Ascending aorta (tissue), 2 donors: ENCODE measurements at regions not wholly inside any gene's neighbourhood (a gene's known extent, or its start where the extent isn't known, plus 50 kb on each side); places are given as distances from the start of the nearest gene placed in this dataset.

Source experiments
- DNase-seq, 2 donors: peaks; one replicate each; pipeline ENCODE4 v3.0.0-alpha.2; 2019; ENCODE audit warnings: low spot score in 2 of 2
- H3K27ac ChIP-seq, 2 donors: fragments of 200-600 bp; sonication (generic); one replicate each; pipeline ENCODE4 v1.5.1; 2016 to 2017; ENCODE audit warnings: mild to moderate bottlenecking in 1 of 2
- H3K27me3 ChIP-seq: fragments of 200-600 bp; sonication (generic); one replicate; pipeline ENCODE4 v1.5.1; 2017
- H3K36me3 ChIP-seq, 2 donors: fragments of 200-600 bp; sonication (generic); one replicate each; pipeline ENCODE4 v1.5.1; 2016
- H3K4me1 ChIP-seq, 2 donors: fragments of 200-600 bp; sonication (generic); one replicate each; pipeline ENCODE4 v1.5.1; 2016 to 2017; ENCODE audit warnings: mild to moderate bottlenecking in 1 of 2
- H3K4me3 ChIP-seq, 2 donors: fragments of 200-600 bp; sonication (generic); one replicate each; pipeline ENCODE4 v1.5.1; 2016 to 2017; ENCODE audit warnings: mild to moderate bottlenecking in 1 of 2
- H3K9me3 ChIP-seq, 2 donors: fragments of 200-600 bp; sonication (generic); one replicate each; pipeline ENCODE4 v1.5.1; 2016
- intact Hi-C: fragments of 100-400 bp; cut with DNase I; formaldehyde crosslinking; loops from one replicate; pipeline ENCODE4 v1.15.1; 2023
- TF ChIP-seq, protein P1 (sequence below), 3 experiments: fragments of 200-600 bp in 2 of 3; fragments of 450-650 bp in 1 of 3; sonication (generic) in 2 of 3; IDR thresholded peaks; one replicate each; pipeline ENCODE4 v1.5.1; 2016 to 2019; ENCODE audit warnings: antibody characterized with exemption in 3 of 3, mild to moderate bottlenecking in 1 of 3, moderate library complexity in 1 of 3

DNA sequence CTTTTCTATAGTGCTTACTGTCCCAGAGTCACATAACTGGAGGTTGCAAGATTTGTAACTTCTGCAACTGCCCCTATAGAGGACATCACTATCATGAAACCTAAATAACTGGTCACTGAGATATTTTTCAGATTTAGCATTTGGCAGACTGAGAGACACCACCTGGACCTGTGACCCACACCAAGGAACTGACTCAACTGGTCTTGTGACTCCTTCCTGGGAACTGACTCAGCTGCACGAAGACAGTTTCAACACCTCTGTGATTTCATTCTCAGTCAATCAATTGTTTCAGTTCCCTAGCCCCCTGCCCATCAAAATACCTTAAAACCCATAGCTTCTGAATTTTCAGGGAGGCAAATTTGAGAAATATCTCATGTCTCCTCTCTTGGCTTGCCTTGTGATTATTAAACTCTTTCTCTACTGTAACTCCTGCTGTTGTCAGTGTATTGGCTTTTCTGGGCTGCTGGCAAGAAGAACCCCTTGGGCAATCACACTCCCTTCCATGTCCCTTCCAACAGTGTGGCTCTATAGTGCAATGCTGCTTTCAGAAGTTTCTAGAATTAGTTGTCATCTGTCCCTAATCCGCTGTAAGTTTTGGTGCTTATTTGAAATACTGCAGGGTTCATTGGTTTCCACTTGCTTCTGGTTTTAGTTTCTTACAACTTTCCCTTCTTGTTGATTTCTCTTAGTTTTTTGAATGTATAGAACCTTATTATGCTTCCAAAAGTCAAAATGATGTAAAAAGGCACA lies 127.8 kb upstream of the ADCY1 start:
- TF ChIP-seq, protein P1, sequence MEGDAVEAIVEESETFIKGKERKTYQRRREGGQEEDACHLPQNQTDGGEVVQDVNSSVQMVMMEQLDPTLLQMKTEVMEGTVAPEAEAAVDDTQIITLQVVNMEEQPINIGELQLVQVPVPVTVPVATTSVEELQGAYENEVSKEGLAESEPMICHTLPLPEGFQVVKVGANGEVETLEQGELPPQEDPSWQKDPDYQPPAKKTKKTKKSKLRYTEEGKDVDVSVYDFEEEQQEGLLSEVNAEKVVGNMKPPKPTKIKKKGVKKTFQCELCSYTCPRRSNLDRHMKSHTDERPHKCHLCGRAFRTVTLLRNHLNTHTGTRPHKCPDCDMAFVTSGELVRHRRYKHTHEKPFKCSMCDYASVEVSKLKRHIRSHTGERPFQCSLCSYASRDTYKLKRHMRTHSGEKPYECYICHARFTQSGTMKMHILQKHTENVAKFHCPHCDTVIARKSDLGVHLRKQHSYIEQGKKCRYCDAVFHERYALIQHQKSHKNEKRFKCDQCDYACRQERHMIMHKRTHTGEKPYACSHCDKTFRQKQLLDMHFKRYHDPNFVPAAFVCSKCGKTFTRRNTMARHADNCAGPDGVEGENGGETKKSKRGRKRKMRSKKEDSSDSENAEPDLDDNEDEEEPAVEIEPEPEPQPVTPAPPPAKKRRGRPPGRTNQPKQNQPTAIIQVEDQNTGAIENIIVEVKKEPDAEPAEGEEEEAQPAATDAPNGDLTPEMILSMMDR (IDR thresholded peaks at IDR 0.05): no peak
- no peak for DNase-seq
- H3K4me3 ChIP-seq: no peak overlapping the region
- H3K27me3 ChIP-seq: no peaks in the 10 kb centered on the region
- H3K27ac ChIP-seq: no peak overlapping the region
- intact Hi-C loops: no loop called here
- H3K36me3 ChIP-seq: no peaks in the 10 kb centered on the region
- no peaks in the 10 kb centered on the region for H3K9me3 ChIP-seq
- H3K4me1 ChIP-seq: no peaks in the 10 kb centered on the region

DNA sequence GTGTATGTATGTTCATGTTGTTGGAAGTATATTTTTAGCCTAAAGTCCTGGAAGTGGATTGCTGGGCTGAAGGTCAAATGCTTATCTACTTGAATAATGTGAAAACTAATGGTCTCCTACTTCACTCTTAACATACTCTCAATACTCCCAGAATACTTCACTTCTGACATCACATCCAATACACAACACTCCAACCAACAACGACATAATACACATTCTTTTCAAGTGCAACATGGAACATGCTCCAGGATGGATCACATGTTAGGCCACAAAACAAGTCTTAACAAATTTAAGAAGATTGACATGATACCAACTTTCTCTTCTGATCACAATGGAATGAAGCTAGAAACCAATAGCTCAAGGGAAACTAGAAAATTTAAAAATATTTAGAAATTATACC lies 126.9 kb upstream of the ADCY1 start:
- Histone ChIP-seq H3K36me3 (no peaks in the 10 kb centered on the region), H3K4me3 (no peak overlapping the region), H3K4me1 (no peaks in the 10 kb centered on the region), H3K27ac (no peak overlapping the region), H3K27me3 (no peaks in the 10 kb centered on the region), H3K9me3 (no peaks in the 10 kb centered on the region)
- TF ChIP-seq, protein P1 (IDR thresholded peaks at IDR 0.05): no peak
- DNase-seq: no peak
- intact Hi-C loops: no loop called here

DNA sequence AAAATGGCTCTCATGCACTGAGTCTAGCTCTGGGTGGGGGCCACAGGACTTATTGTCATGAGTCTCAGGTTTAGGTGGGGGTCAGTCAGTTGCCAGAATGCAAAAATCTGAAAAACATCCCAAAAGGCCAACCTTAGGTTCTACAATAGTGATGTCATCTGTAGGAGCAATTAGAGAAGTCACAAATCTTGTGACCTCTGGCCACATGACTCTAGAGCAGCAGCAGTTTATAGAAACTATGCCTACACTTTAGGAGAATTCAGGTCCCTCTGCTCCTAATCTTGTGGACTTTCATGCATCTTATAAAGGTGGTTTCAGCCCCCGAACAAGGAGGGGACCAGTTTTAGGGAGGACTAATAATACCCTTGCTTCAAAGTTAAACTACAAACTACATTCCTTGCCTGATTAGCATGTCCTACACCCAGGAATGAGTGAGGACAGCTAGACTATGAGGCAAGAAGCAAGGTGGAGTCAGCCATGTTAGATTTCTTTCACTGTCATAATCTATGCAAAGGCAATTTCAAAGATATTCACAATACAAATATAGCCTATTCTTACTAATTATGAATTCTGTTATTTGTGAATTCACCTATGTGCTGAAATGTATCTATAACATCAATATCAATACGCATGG lies 123.5 kb upstream of the ADCY1 start:
- Histone ChIP-seq H3K27me3 (no peaks in the 10 kb centered on the region), H3K9me3 (no peaks in the 10 kb centered on the region), H3K27ac (no peak overlapping the region), H3K4me1 (no peaks in the 10 kb centered on the region), H3K36me3 (no peaks in the 10 kb centered on the region), H3K4me3 (no peak overlapping the region)
- DNase-seq: no peak
- intact Hi-C loops: no loop called here
- TF ChIP-seq, protein P1 (IDR thresholded peaks at IDR 0.05): no peak

DNA sequence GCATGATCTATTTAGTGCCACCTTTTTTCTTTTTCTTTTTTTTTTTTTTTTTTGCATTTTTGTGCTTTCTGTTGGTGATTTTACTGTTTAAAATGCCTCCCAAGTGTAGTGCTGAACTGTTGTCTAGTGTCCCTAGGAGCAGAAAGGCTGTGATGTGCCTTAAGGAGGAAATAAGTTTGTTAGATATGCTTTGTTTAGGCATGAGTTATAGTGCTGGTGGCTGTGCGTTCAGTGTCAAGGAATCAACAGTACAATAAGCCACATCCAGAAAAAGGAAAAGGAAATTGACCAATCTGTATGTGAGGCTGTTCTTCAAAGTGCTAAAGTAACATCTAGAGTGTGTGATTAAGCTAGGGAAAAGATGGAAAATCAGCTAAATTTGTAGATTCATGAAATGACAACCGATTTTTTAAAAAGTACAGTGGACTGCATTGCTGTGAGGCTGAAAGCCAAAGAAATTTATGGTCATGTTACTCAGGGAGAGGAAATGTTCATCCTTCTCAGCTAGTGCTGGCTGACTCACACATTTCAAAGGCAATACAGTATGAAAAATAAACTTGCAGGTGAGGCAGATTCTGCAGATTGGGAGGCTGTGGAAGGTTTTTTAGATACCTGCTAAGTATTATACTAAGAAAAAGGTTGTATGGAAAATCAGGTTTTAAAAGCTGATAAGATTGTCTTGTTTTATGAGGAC lies 122.7 kb upstream of the ADCY1 start:
- H3K27ac ChIP-seq: no peak overlapping the region
- intact Hi-C loops: no loop called here
- no peaks in the 10 kb centered on the region for H3K27me3 ChIP-seq
- no peaks in the 10 kb centered on the region for H3K4me1 ChIP-seq
- no peak for DNase-seq
- H3K9me3 ChIP-seq: no peaks in the 10 kb centered on the region
- H3K36me3 ChIP-seq: no peaks in the 10 kb centered on the region
- H3K4me3 ChIP-seq: no peak overlapping the region
- TF ChIP-seq, protein P1 (IDR thresholded peaks at IDR 0.05): no peak

DNA sequence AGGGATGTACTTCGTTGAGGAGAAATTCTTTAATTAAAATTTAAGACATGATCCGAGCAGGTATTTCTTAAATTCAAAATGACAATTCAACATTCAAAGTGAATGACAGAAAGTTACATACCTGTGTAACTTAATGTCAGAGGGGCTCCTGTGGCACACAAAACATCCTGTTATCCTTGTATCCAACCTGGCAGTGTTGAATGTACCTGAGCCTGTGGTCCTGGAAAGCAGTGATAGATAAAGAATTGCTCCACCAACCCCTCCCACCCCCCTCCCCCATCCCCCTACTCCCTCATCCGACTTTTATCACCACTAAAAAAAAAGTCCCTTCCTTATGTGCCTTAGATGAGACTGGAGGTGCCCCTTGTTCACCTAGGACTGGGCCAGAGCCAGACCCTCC lies 119.4 kb upstream of the ADCY1 start:
- Histone ChIP-seq H3K27me3 (no peaks in the 10 kb centered on the region), H3K27ac (no peak overlapping the region), H3K4me3 (no peak overlapping the region), H3K4me1 (no peaks in the 10 kb centered on the region), H3K36me3 (no peaks in the 10 kb centered on the region), H3K9me3 (no peaks in the 10 kb centered on the region)
- intact Hi-C loops: no loop called here
- TF ChIP-seq, protein P1 (IDR thresholded peaks at IDR 0.05): no peak
- DNase-seq: no peak
